Keratinocyte (primary cell): ENCODE measurements at regions not wholly inside any gene's neighbourhood (a gene's known extent, or its start where the extent isn't known, plus 50 kb on each side); places are given as distances from the start of the nearest gene placed in this dataset.

Experiments
- CTCF ChIP-seq, 3 experiments: IDR thresholded peaks in 1 of 3; conservative IDR thresholded peaks in 1 of 3; optimal IDR thresholded peaks in 1 of 3; 2 replicates in 2 of 3; 3 replicates in 1 of 3; pipeline versions ENCODE3 to v1.5.1; 2011; ENCODE audit warnings: low read length in 3 of 3, mild to moderate bottlenecking in 3 of 3, moderate library complexity in 2 of 3, control low read depth in 1 of 3, inconsistent platforms in 1 of 3; ENCODE audit not compliant: insufficient read depth in 2 of 3; ENCODE audit errors: extremely low read depth in 1 of 3
- EZH2 ChIP-seq: IDR thresholded peaks from one replicate; pipeline ENCODE4 v1.6.1; 2012; ENCODE audit warnings: inconsistent platforms, mild to moderate bottlenecking, low read length, moderate library complexity

GRCh38 chr18:33837191-33837590 is 259.2 kb downstream of the ASXL3 start:
- TF ChIP-seq CTCF (optimal IDR thresholded peaks at IDR 0.05 in 1 of 3, IDR thresholded peaks at IDR 0.05 in 1 of 3, conservative IDR thresholded peaks at IDR 0.05 in 1 of 3; ENCODE audit: extremely low read depth in 1 of 3, insufficient read depth in 2 of 3, low read length in 3 of 3) = no peak
- no peak for TF ChIP-seq EZH2
